ENCODE measurements at regions not wholly inside any gene's neighbourhood (a gene's known extent, or its start where the extent isn't known, plus 50 kb on each side); places are given as distances from the start of the nearest gene placed in this dataset.

- DNase-seq (ENCODE audit: low spot score) = no peak
These were observed 424.8 kb upstream of the OR4E1 start for GRCh38 chr14:22098435-22098834.

GRCh38 chr14:22097586-22098292 lies 424.1 kb upstream of the OR4E1 start:
- DNase-seq (ENCODE audit: low spot score) = no peak

- DNase-seq (ENCODE audit: low spot score) = no peak
These were observed 423.5 kb upstream of the OR4E1 start for GRCh38 chr14:22097072-22097471.

- no peak for DNase-seq (ENCODE audit: low spot score)
These were observed 422.9 kb upstream of the OR4E1 start for GRCh38 chr14:22096514-22096895.

- DNase-seq (ENCODE audit: low spot score) = no peak
These were observed 422.4 kb upstream of the OR4E1 start for GRCh38 chr14:22095860-22096513.

- DNase-seq (ENCODE audit: low spot score) = no peak
These were observed 416.3 kb upstream of the OR4E1 start for GRCh38 chr14:22089940-22090339.

GRCh38 chr14:22088614-22089342 lies 415.2 kb upstream of the OR4E1 start:
- no peak for DNase-seq (ENCODE audit: low spot score)

- DNase-seq (ENCODE audit: low spot score) = no peak
These were observed 412.5 kb upstream of the OR4E1 start for GRCh38 chr14:22086131-22086530.

- peak; percentile 51 for DNase-seq (ENCODE audit: low spot score)
These were observed 411.0 kb upstream of the OR4E1 start for GRCh38 chr14:22084393-22085281.

- no peak for DNase-seq (ENCODE audit: low spot score)
These were observed 407.7 kb upstream of the OR4E1 start for GRCh38 chr14:22081337-22081736.

GRCh38 chr14:22079766-22080165 lies 406.1 kb upstream of the OR4E1 start:
- DNase-seq (ENCODE audit: low spot score) = no peak

- no peak for DNase-seq (ENCODE audit: low spot score)
These were observed 400.2 kb upstream of the OR4E1 start for GRCh38 chr14:22073801-22074200.

GRCh38 chr14:22071006-22071405 lies 397.4 kb upstream of the OR4E1 start:
- peak; percentile 36 for DNase-seq (ENCODE audit: low spot score)

GRCh38 chr14:22070119-22070982 lies 396.7 kb upstream of the OR4E1 start:
- DNase-seq (ENCODE audit: low spot score) = peak; percentile 59

- no peak for DNase-seq (ENCODE audit: low spot score)
These were observed 391.7 kb upstream of the OR4E1 start for GRCh38 chr14:22065347-22065746.

- DNase-seq (ENCODE audit: low spot score) = no peak
These were observed 385.6 kb upstream of the OR4E1 start for GRCh38 chr14:22059201-22059600.

- no peak for DNase-seq (ENCODE audit: low spot score)
These were observed 379.2 kb upstream of the OR4E1 start for GRCh38 chr14:22052795-22053194.

- peak; percentile 44 for DNase-seq (ENCODE audit: low spot score)
These were observed 373.5 kb upstream of the OR4E1 start for GRCh38 chr14:22047115-22047514.

- no peak for DNase-seq (ENCODE audit: low spot score)
These were observed 372.4 kb upstream of the OR4E1 start for GRCh38 chr14:22046063-22046462.

GRCh38 chr14:22044193-22044592 lies 370.6 kb upstream of the OR4E1 start:
- DNase-seq (ENCODE audit: low spot score) = no peak

- no peak for DNase-seq (ENCODE audit: low spot score)
These were observed 367.1 kb upstream of the OR4E1 start for GRCh38 chr14:22040781-22041125.

Data from activated CD4-positive, alpha-beta T cell treated with anti-CD3 and anti-CD28 coated beads, Interleukin-2, Interleukin-4, amounts not matched to agents 100 ng/mL and 50 ng/mL, durations not matched to agents 16 hours and 8 hours (primary cell).